Lower leg skin (tissue), 3 donors: ENCODE measurements at regions not wholly inside any gene's neighbourhood (a gene's known extent, or its start where the extent isn't known, plus 50 kb on each side); places are given as distances from the start of the nearest gene placed in this dataset.

Experiments
- POLR2A ChIP-seq, 2 donors: fragments of 450-650 bp; IDR thresholded peaks; one replicate each; pipeline ENCODE4 v1.6.1; 2016 to 2017; ENCODE audit warnings: antibody characterized with exemption in 2 of 2, mild to moderate bottlenecking in 1 of 2, moderate library complexity in 1 of 2
- TF ChIP-seq, protein P1 (sequence below), 3 donors: fragments of 450-650 bp; IDR thresholded peaks; one replicate each; pipeline ENCODE4 v1.5.1; 2016; ENCODE audit warnings: antibody characterized with exemption in 3 of 3, mild to moderate bottlenecking in 3 of 3, moderate library complexity in 2 of 3

DNA sequence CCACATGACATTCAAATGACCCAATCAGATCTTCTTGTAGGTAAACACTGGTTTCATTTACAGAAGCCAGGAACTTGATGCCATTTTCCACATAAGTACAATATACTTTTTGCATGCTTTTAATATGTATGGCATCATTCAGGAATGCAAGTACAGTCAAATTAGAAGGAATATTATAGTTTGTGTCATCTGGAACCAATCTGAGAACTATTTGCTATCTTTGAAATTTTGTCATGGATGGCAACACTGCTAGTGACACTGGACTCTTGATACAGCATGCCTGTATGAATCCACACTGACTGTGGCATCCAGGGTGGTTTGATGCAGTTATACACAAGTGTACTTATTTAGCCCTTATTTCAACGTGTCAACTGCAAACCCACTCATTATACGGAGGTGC lies 141.6 kb downstream of the EBLN2 start:
- TF ChIP-seq, protein P1, sequence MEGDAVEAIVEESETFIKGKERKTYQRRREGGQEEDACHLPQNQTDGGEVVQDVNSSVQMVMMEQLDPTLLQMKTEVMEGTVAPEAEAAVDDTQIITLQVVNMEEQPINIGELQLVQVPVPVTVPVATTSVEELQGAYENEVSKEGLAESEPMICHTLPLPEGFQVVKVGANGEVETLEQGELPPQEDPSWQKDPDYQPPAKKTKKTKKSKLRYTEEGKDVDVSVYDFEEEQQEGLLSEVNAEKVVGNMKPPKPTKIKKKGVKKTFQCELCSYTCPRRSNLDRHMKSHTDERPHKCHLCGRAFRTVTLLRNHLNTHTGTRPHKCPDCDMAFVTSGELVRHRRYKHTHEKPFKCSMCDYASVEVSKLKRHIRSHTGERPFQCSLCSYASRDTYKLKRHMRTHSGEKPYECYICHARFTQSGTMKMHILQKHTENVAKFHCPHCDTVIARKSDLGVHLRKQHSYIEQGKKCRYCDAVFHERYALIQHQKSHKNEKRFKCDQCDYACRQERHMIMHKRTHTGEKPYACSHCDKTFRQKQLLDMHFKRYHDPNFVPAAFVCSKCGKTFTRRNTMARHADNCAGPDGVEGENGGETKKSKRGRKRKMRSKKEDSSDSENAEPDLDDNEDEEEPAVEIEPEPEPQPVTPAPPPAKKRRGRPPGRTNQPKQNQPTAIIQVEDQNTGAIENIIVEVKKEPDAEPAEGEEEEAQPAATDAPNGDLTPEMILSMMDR (IDR thresholded peaks at IDR 0.05) = no peak
- no peak for TF ChIP-seq POLR2A (IDR thresholded peaks at IDR 0.05)
